ENCODE measurements at regions not wholly inside any gene's neighbourhood (a gene's known extent, or its start where the extent isn't known, plus 50 kb on each side); places are given as distances from the start of the nearest gene placed in this dataset.
"Not testable (repeated sequence)": the region's sequence is repeated elsewhere in the genome, so short reads cannot be mapped to it uniquely, and the experiment has no call there.

DNA sequence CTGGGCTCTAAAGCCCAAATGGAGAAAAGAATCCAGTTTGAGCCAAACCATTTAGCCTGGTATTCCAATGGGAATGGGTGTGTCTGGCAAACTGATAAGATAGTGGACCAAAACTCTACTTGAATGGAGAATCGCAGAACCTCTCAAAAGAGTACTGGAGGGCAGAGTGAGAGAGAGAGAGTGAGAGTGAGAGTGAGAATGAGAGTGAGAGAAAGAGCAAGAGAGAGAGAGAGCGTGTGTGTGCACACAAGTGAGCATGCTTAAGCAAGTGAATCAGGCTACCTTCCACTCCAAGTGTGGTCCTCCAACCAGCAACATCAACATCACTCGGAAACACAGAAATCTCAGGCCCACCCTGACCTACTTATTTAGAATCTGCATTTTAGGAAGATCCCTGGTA lies 58.8 kb downstream of the UQCRFS1 start:
- Histone ChIP-seq H3K27me3 (ENCODE audit: control insufficient read depth in 1 of 2, insufficient read depth in 2 of 2, low read length in 2 of 2) (no peaks in the 10 kb centered on the region), H3K4me1 (ENCODE audit: insufficient read depth, low read length) (no peaks in the 10 kb centered on the region), H3K4me3 (ENCODE audit: low read depth in 1 of 2, low read length in 2 of 2) (no peak overlapping the region), H3K27ac (ENCODE audit: low read depth, low read length) (no peak overlapping the region), H3K9me3 (ENCODE audit: low read length) (peaks cover 4% of the 10 kb centered on the region), H3K36me3 (ENCODE audit: insufficient read depth, low read length) (no peaks in the 10 kb centered on the region), H3K9ac (ENCODE audit: low read length) (no peak overlapping the region)

DNA sequence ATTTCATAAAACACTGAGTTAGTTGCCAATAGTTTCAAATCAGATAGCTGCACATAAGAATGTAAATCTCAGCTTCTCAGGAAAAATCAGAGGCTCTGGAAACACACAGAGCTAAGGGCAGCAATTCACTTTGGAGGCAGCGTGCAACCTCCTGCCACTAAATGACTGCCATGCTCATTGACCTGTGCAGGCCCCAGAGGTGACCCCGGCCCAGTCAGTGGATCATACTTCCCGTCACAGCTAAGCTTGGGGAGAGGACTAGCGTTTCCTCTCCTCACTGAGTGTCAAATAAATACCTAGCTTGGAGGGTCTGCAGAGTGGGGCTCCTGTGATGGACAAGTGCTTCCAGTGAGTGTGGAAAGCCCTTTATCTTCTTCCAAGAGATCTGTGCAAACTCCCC lies 67.2 kb downstream of the UQCRFS1 start:
- Histone ChIP-seq H3K4me1 (ENCODE audit: insufficient read depth, low read length) (no peaks in the 10 kb centered on the region), H3K9me3 (ENCODE audit: low read length) (peaks cover 4% of the 10 kb centered on the region), H3K27me3 (ENCODE audit: control insufficient read depth in 1 of 2, insufficient read depth in 2 of 2, low read length in 2 of 2) (no peaks in the 10 kb centered on the region), H3K9ac (ENCODE audit: low read length) (no peak overlapping the region), H3K27ac (ENCODE audit: low read depth, low read length) (no peak overlapping the region), H3K36me3 (ENCODE audit: insufficient read depth, low read length) (no peaks in the 10 kb centered on the region), H3K4me3 (ENCODE audit: low read depth in 1 of 2, low read length in 2 of 2) (no peak overlapping the region)

DNA sequence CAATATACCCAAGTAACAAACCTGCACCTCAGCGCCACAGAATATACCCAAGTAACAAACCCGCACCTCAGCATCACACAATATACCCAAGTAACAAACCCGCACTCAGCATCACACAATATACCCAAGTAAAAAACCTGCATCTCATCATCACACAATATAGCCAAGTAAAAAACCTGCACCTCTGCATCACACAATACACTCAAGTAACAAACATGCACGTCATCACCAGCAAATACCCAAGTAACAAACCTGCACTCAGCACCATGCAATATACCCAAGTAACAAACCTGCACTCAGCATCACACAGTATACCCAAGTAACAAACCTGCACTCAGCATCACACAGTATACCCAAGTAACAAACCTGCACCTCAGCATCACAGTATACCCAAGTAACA lies 69.8 kb downstream of the UQCRFS1 start:
- H3K9me3 ChIP-seq (ENCODE audit: low read length): peaks cover 12% of the 10 kb centered on the region
- no peak overlapping the region for H3K9ac ChIP-seq (ENCODE audit: low read length)
- no peaks in the 10 kb centered on the region for H3K36me3 ChIP-seq (ENCODE audit: insufficient read depth, low read length)
- H3K27me3 ChIP-seq (ENCODE audit: control insufficient read depth in 1 of 2, insufficient read depth in 2 of 2, low read length in 2 of 2): no peaks in the 10 kb centered on the region
- H3K4me1 ChIP-seq (ENCODE audit: insufficient read depth, low read length): no peaks in the 10 kb centered on the region
- H3K27ac ChIP-seq (ENCODE audit: low read depth, low read length): no peak overlapping the region
- H3K4me3 ChIP-seq (ENCODE audit: low read depth in 1 of 2, low read length in 2 of 2): no peak overlapping the region

DNA sequence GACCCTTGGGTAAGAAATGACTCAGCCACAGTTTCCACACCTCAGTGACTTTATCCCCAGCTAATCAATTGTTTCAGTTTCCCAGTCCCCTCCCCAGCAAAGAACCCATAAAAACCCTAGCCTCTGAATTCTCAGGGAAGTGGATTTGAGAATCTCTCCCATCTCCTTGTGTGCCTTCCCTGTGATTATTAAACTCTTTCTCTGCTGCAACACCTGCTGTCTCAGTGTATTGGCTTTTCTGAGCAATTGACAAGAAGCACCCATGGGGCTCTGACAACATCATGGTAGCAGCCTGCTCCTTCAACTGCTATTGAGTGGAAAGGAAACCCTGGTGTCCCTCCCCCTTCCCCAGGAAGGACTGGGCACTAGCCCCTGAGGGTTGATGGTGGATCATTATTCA lies 73.7 kb downstream of the UQCRFS1 start:
- no peaks in the 10 kb centered on the region for H3K36me3 ChIP-seq (ENCODE audit: insufficient read depth, low read length)
- peaks cover 12% of the 10 kb centered on the region for H3K9me3 ChIP-seq (ENCODE audit: low read length)
- H3K4me3 ChIP-seq (ENCODE audit: low read depth in 1 of 2, low read length in 2 of 2): no peak overlapping the region
- H3K27me3 ChIP-seq (ENCODE audit: control insufficient read depth in 1 of 2, insufficient read depth in 2 of 2, low read length in 2 of 2): no peaks in the 10 kb centered on the region
- H3K27ac ChIP-seq (ENCODE audit: low read depth, low read length): no peak overlapping the region
- no peak overlapping the region for H3K9ac ChIP-seq (ENCODE audit: low read length)
- H3K4me1 ChIP-seq (ENCODE audit: insufficient read depth, low read length): no peaks in the 10 kb centered on the region

DNA sequence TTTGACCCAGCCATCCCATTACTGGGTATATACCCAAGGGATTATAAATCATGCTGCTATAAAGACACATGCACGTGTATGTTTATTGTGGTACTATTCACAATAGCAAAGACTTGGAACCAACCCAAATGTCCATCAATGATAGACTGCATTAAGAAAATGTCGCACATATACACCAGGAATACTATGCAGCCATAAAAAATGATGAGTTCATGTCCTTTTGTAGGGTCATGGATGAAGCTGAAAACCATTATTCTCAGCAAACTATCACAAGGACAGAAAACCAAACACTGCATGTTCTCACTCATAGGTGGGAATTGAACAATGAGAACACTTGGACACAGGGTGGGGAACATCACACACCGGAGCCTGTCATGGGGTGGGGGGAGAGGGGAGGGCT lies 74.7 kb downstream of the UQCRFS1 start:
- H3K9me3 ChIP-seq (ENCODE audit: low read length): peaks cover 12% of the 10 kb centered on the region
- H3K36me3 ChIP-seq (ENCODE audit: insufficient read depth, low read length); H3K4me3 ChIP-seq (ENCODE audit: low read depth in 1 of 2, low read length in 2 of 2); H3K4me1 ChIP-seq (ENCODE audit: insufficient read depth, low read length); H3K27me3 ChIP-seq (ENCODE audit: control insufficient read depth in 1 of 2, insufficient read depth in 2 of 2, low read length in 2 of 2); H3K9ac ChIP-seq (ENCODE audit: low read length); H3K27ac ChIP-seq (ENCODE audit: low read depth, low read length): not testable (repeated sequence)

DNA sequence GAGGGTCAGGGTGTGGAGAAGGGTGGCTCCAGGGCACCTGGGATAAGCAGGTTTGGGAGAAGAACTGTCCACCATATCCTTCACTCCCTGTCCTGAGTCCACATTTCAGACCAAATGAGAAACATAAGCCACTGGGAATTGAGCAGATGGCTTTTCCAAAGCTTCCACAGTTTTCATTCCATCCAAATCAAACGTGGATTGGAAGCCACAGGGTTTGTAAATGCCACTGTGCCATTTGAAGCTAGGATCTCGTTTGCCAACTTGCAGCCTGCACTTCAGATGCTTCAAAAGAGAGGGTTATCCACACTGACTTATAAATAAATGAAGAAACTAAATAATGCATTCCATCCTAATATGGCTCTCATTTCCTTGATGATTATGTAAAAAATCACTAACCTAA lies 81.5 kb downstream of the UQCRFS1 start:
- no peak overlapping the region for H3K9ac ChIP-seq (ENCODE audit: low read length)
- H3K27ac ChIP-seq (ENCODE audit: low read depth, low read length): no peak overlapping the region
- H3K4me1 ChIP-seq (ENCODE audit: insufficient read depth, low read length): no peaks in the 10 kb centered on the region
- H3K9me3 ChIP-seq (ENCODE audit: low read length): no peaks in the 10 kb centered on the region
- H3K4me3 ChIP-seq (ENCODE audit: low read depth in 1 of 2, low read length in 2 of 2): no peak overlapping the region
- no peaks in the 10 kb centered on the region for H3K36me3 ChIP-seq (ENCODE audit: insufficient read depth, low read length)
- no peaks in the 10 kb centered on the region for H3K27me3 ChIP-seq (ENCODE audit: control insufficient read depth in 1 of 2, insufficient read depth in 2 of 2, low read length in 2 of 2)

DNA sequence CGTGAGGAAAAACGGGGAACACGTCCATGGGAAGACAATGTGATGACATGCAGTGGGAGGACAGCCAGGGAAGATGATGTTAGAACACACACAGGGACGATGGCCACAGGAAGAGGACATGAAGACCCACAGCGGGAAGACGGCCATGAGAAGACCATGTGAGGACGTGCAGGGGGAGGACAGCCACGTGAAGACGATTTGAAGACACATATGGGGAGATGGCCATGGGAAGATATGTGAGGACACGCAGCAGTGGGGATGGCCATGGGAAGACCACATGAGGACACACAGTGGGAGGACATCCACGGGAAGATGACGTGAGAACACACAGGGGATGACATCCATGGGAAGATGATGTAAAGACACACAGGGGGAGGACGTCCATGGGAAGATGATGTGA lies 83.8 kb downstream of the UQCRFS1 start:
- H3K9ac ChIP-seq (ENCODE audit: low read length): no peak overlapping the region
- no peak overlapping the region for H3K27ac ChIP-seq (ENCODE audit: low read depth, low read length)
- no peaks in the 10 kb centered on the region for H3K27me3 ChIP-seq (ENCODE audit: control insufficient read depth in 1 of 2, insufficient read depth in 2 of 2, low read length in 2 of 2)
- no peak overlapping the region for H3K4me3 ChIP-seq (ENCODE audit: low read depth in 1 of 2, low read length in 2 of 2)
- H3K9me3 ChIP-seq (ENCODE audit: low read length): no peaks in the 10 kb centered on the region
- no peaks in the 10 kb centered on the region for H3K4me1 ChIP-seq (ENCODE audit: insufficient read depth, low read length)
- no peaks in the 10 kb centered on the region for H3K36me3 ChIP-seq (ENCODE audit: insufficient read depth, low read length)

DNA sequence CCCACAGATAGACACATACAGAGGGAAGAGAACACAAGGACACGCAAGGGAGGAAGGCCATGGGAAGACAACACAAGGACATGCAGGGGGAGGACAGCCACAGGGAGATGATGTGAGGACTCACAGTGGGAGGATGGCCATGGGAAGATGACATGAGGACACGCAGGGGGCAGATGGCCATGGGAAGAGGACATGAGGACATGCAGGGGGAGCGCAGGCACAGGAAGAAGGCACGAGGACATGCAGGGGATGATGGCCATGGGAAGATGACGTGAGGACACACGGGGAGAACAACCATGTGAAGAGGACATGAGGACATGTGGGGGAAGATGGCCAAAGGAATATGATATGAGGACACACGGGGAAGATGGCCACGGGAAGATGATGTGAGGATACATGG lies 84.7 kb downstream of the UQCRFS1 start:
- Histone ChIP-seq H3K36me3 (ENCODE audit: insufficient read depth, low read length) (no peaks in the 10 kb centered on the region), H3K9ac (ENCODE audit: low read length) (no peak overlapping the region), H3K4me1 (ENCODE audit: insufficient read depth, low read length) (no peaks in the 10 kb centered on the region), H3K9me3 (ENCODE audit: low read length) (no peaks in the 10 kb centered on the region), H3K27me3 (ENCODE audit: control insufficient read depth in 1 of 2, insufficient read depth in 2 of 2, low read length in 2 of 2) (no peaks in the 10 kb centered on the region), H3K4me3 (ENCODE audit: low read depth in 1 of 2, low read length in 2 of 2) (no peak overlapping the region), H3K27ac (ENCODE audit: low read depth, low read length) (no peak overlapping the region)

DNA sequence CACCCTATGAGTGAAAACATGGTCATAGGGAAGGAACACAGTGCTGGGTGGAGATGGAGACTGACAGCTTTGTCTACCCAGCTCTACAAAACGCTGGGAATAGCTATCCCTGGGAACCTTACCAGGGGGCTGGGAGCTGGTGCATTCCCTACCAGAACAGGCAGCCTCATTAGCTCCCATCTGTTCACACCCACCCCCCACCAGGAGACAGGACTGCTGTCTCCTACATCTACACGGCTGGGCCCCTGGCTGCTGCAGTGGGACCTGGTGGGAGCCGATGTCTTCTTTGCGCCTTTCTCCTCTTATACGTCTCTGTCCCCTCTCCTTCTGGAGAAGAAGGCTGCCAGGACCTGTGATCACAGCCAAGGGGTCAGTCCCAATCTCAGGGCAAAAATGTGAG lies 90.8 kb downstream of the UQCRFS1 start:
- H3K27ac ChIP-seq (ENCODE audit: low read depth, low read length): no peak overlapping the region
- no peaks in the 10 kb centered on the region for H3K4me1 ChIP-seq (ENCODE audit: insufficient read depth, low read length)
- H3K4me3 ChIP-seq (ENCODE audit: low read depth in 1 of 2, low read length in 2 of 2): no peak overlapping the region
- no peaks in the 10 kb centered on the region for H3K9me3 ChIP-seq (ENCODE audit: low read length)
- no peak overlapping the region for H3K9ac ChIP-seq (ENCODE audit: low read length)
- no peaks in the 10 kb centered on the region for H3K27me3 ChIP-seq (ENCODE audit: control insufficient read depth in 1 of 2, insufficient read depth in 2 of 2, low read length in 2 of 2)
- H3K36me3 ChIP-seq (ENCODE audit: insufficient read depth, low read length): no peaks in the 10 kb centered on the region

DNA sequence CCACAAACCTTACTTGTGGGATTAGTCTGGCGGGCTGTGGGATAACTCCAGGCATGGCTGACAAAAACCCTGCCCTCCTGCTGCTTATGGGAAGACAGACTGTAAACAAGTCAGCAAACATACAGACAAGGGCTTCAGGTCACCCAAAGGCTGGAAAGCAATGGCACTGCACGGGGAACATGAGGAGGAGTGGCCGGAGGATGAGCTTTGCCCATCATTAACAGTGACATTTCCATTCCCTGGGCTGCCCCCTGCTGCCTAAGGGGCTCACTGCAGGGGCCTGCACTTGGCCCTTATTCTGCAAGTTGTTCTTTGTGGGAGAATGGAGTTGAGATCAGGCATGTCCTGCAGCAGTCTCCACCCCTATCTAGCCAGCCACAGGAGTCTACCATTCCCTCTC lies 91.3 kb downstream of the UQCRFS1 start:
- Histone ChIP-seq H3K4me3 (ENCODE audit: low read depth in 1 of 2, low read length in 2 of 2) (no peak overlapping the region), H3K27ac (ENCODE audit: low read depth, low read length) (no peak overlapping the region), H3K9ac (ENCODE audit: low read length) (no peak overlapping the region), H3K4me1 (ENCODE audit: insufficient read depth, low read length) (no peaks in the 10 kb centered on the region), H3K9me3 (ENCODE audit: low read length) (no peaks in the 10 kb centered on the region), H3K36me3 (ENCODE audit: insufficient read depth, low read length) (no peaks in the 10 kb centered on the region), H3K27me3 (ENCODE audit: control insufficient read depth in 1 of 2, insufficient read depth in 2 of 2, low read length in 2 of 2) (no peaks in the 10 kb centered on the region)

DNA sequence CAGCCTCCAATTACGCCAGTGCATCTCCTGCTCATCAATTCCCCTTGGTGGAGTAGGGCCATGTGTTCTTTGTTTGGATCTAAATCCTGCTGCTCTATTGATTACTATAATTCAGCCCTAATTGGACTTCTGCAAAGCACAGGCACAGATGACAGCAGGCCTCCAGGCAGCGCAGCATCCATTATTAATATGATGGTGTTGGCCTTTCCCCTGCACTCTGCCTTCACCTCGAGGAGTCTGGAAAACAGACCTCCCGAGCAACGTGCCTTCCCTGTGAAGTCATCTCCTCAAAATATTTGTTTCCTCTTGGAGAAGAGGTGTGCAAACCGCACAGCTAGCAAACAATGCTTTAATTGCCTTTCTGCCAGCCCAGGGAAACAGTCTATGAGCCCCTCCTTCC lies 92.5 kb downstream of the UQCRFS1 start:
- H3K9ac ChIP-seq (ENCODE audit: low read length): no peak overlapping the region
- H3K4me3 ChIP-seq (ENCODE audit: low read depth in 1 of 2, low read length in 2 of 2): no peak overlapping the region

DNA sequence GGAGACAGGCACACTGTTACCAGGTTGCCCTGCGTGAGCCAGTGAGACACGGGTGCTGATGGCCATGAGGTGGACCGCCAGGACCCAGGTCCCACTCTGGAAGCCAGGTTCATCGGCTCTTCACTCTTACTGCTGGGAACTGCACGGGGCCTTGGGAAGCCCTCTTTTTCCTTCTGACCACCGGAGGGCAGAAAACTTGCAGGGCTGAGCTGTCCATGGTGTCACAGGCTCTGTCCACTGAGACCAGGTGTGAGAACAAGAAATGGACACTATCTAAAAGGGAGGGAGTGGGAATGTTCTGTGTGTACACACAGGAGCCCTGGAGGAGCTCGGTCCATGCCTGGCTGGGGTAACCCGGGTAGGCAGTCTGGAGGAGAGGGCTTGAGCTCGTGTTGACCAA lies 93.4 kb downstream of the UQCRFS1 start:
- H3K27ac ChIP-seq (ENCODE audit: low read depth, low read length): no peak overlapping the region
- H3K4me3 ChIP-seq (ENCODE audit: low read depth in 1 of 2, low read length in 2 of 2): no peak overlapping the region
- H3K9ac ChIP-seq (ENCODE audit: low read length): no peak overlapping the region
- H3K27me3 ChIP-seq (ENCODE audit: control insufficient read depth in 1 of 2, insufficient read depth in 2 of 2, low read length in 2 of 2): no peaks in the 10 kb centered on the region
- H3K36me3 ChIP-seq (ENCODE audit: insufficient read depth, low read length): no peaks in the 10 kb centered on the region
- H3K9me3 ChIP-seq (ENCODE audit: low read length): no peaks in the 10 kb centered on the region
- H3K4me1 ChIP-seq (ENCODE audit: insufficient read depth, low read length): no peaks in the 10 kb centered on the region

More for the DNA sequence above, 92.5 kb downstream of the UQCRFS1 start:
- no peaks in the 10 kb centered on the region for H3K27me3 ChIP-seq (ENCODE audit: control insufficient read depth in 1 of 2, insufficient read depth in 2 of 2, low read length in 2 of 2)
- no peaks in the 10 kb centered on the region for H3K4me1 ChIP-seq (ENCODE audit: insufficient read depth, low read length)
- no peaks in the 10 kb centered on the region for H3K9me3 ChIP-seq (ENCODE audit: low read length)
- H3K27ac ChIP-seq (ENCODE audit: low read depth, low read length): no peak overlapping the region
- H3K36me3 ChIP-seq (ENCODE audit: insufficient read depth, low read length): no peaks in the 10 kb centered on the region
